ENCODE measurements at regions not wholly inside any gene's neighbourhood (a gene's known extent, or its start where the extent isn't known, plus 50 kb on each side); places are given as distances from the start of the nearest gene placed in this dataset.

DNA sequence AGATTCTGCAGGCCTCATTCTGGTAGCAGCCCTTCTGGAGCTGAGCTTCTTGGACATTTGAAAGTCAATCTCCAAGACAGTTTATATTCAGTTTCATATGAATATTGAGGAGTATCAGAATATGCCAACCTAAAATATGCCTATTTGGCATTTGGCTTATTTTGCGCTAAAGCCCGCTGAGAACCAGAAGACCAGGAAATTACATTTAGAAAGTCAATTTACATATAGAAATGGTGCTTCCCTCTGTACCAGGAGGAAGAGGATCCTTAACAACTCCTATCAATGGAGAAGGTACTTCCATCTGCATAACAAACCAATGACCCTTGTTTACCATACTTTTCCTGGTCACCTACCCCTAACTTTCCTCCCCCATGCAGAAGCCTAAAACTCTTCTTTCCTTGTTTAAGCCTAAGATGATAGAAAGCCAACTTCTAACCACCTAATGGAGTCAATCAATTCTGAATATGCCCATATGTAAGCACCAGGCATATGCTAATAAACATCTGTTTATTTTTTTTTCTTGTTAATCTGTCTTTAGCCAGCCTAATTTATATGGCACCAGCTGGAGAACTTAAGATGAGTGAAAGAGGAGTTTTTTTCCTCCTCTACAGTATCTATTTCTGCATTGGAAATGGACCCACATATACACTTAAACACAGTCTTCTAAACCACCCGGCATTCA, 57.0 kb upstream of the DYNC1I2 start:
- WGBS (ENCODE audit: extremely low coverage, insufficient coverage, insufficient read length) = no CpG with 5 or more reads among the region's 3 CpGs
- Histone ChIP-seq H4K91ac (ENCODE audit: low read depth, low read length) (no peak overlapping the region), H4K12ac (ENCODE audit: low read depth, low read length) (no peak overlapping the region), H3K9ac (ENCODE audit: low read length) (no peak overlapping the region), H3K14ac (ENCODE audit: low read length) (no peak overlapping the region), H3K4ac (ENCODE audit: low read depth, low read length) (no peak overlapping the region), H3K27ac (ENCODE audit: low read depth, low read length) (no peak overlapping the region), H3K4me2 (ENCODE audit: low read length) (no peak overlapping the region), H3K4me1 (ENCODE audit: control insufficient read depth in 1 of 2, insufficient read depth in 2 of 2, low read length in 2 of 2) (no peaks in the 10 kb centered on the region), H3K27me3 (ENCODE audit: insufficient read depth, low read length) (no peaks in the 10 kb centered on the region), H2BK120ac (ENCODE audit: insufficient read depth, low read length, poor library complexity) (no peak overlapping the region), H2BK12ac (ENCODE audit: low read length) (no peak overlapping the region), H3K4me3 (ENCODE audit: low read depth, low read length) (no peak overlapping the region), H3K23ac (ENCODE audit: low read length) (no peak overlapping the region), H2AK5ac (ENCODE audit: low read length) (no peak overlapping the region), H3K18ac (ENCODE audit: low read length) (no peak overlapping the region), H2AFZ (ENCODE audit: insufficient read depth, low read length, poor library complexity) (no peak overlapping the region), H4K8ac (ENCODE audit: low read depth, low read length) (no peak overlapping the region), H3K79me1 (ENCODE audit: low read length) (no peaks in the 10 kb centered on the region), H3K9me3 (ENCODE audit: insufficient read depth, low read depth, low read length) (peaks cover 26% of the 10 kb centered on the region), H3K79me2 (ENCODE audit: control insufficient read depth, insufficient read depth, low read length, poor library complexity) (no peaks in the 10 kb centered on the region), H2BK5ac (ENCODE audit: low read depth, low read length, poor library complexity) (no peak overlapping the region), H3K36me3 (ENCODE audit: control insufficient read depth in 1 of 2, insufficient read depth in 2 of 2, low read length in 2 of 2) (no peaks in the 10 kb centered on the region)
- DNase-seq = no peak

DNA sequence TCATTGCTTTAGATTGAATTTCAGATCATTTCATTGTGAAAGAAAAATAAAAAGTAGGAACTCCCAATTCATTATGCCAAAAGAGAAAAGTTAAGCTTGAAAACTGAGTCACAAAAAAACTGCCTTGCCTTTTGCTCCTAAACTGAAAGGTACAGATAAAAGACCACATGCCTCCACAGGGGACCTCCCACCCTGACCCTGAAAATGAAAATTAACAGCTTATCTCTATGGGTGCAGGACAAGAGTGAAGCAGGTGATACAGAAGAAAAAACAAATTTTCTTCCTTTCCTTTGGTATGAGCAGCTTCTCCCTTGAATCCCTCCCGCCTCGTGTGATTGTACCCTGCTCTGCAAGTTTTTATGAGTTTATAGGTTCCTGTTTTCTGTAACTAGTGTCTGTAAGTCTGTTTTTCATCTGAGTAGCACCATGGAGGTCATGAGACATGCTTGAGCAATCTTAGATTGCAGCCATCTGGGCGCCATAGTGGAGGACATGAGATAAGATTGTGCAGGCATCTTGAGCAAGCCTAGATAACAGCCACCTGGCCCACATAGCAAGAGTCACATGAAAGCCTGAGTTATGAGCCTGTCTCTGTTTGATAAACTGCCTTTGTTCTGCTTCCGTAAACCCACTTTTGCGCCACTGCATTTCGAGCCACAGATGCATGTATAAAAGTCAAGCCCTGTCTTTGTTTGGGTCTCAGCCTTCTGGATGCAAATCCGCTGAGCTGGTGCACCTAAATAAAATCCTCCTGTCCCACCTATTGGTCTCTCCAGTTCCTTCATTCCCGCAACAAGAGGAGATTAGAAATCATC, 56.2 kb upstream of the DYNC1I2 start:
- Histone ChIP-seq H2AFZ (ENCODE audit: insufficient read depth, low read length, poor library complexity) (no peak overlapping the region), H2AK5ac (ENCODE audit: low read length) (no peak overlapping the region), H3K27me3 (ENCODE audit: insufficient read depth, low read length) (no peaks in the 10 kb centered on the region), H3K4me2 (ENCODE audit: low read length) (no peak overlapping the region), H3K9ac (ENCODE audit: low read length) (no peak overlapping the region), H3K4me1 (ENCODE audit: control insufficient read depth in 1 of 2, insufficient read depth in 2 of 2, low read length in 2 of 2) (no peaks in the 10 kb centered on the region), H3K23ac (ENCODE audit: low read length) (no peak overlapping the region), H3K4ac (ENCODE audit: low read depth, low read length) (no peak overlapping the region), H3K79me1 (ENCODE audit: low read length) (no peaks in the 10 kb centered on the region), H4K8ac (ENCODE audit: low read depth, low read length) (no peak overlapping the region), H2BK120ac (ENCODE audit: insufficient read depth, low read length, poor library complexity) (no peak overlapping the region), H3K36me3 (ENCODE audit: control insufficient read depth in 1 of 2, insufficient read depth in 2 of 2, low read length in 2 of 2) (no peaks in the 10 kb centered on the region), H2BK5ac (ENCODE audit: low read depth, low read length, poor library complexity) (no peak overlapping the region), H3K18ac (ENCODE audit: low read length) (no peak overlapping the region), H3K79me2 (ENCODE audit: control insufficient read depth, insufficient read depth, low read length, poor library complexity) (no peaks in the 10 kb centered on the region), H4K12ac (ENCODE audit: low read depth, low read length) (no peak overlapping the region), H3K4me3 (ENCODE audit: low read depth, low read length) (no peak overlapping the region), H3K27ac (ENCODE audit: low read depth, low read length) (no peak overlapping the region), H4K91ac (ENCODE audit: low read depth, low read length) (no peak overlapping the region), H3K9me3 (ENCODE audit: insufficient read depth, low read depth, low read length) (peaks cover 26% of the 10 kb centered on the region), H2BK12ac (ENCODE audit: low read length) (no peak overlapping the region), H3K14ac (ENCODE audit: low read length) (no peak overlapping the region)
- WGBS (ENCODE audit: extremely low coverage, insufficient coverage, insufficient read length) = no CpG with 5 or more reads among the region's 8 CpGs
- DNase-seq = peak; percentile 94 to 97
